ENCODE measurements at regions not wholly inside any gene's neighbourhood (a gene's known extent, or its start where the extent isn't known, plus 50 kb on each side); places are given as distances from the start of the nearest gene placed in this dataset.

DNA sequence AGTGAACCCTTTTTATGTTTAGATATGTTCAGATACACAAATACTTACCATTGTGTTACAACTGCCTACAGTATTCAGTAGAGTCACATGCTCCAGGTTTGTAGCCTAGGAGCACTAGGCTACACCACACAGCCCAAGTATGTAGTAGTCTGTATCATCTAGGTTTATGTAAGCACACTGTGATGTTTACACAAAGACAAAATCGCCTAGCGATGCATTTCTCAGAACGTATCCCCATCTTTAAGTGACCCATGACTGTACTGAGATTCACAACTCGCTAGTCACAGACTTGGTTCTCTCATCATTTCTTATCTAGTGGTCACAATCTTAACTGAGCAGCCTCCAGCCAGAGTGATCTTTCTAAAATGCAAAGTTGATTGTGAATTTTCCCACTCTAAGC, 119.2 kb downstream of the RASSF10 start (continued):
- TF ChIP-seq CTBP2 (IDR thresholded peaks at IDR 0.05; ENCODE audit: borderline replicate concordance, insufficient read depth, insufficient read length, low read length), result no peak
- TF ChIP-seq EP300 (IDR thresholded peaks at IDR 0.05; ENCODE audit: borderline replicate concordance in 1 of 2, low read depth in 2 of 2, low read length in 2 of 2), result no peak
- TF ChIP-seq SP1 (IDR thresholded peaks at IDR 0.05; ENCODE audit: low read depth, low read length), result no peak
- no peak for TF ChIP-seq FOSL1 (IDR thresholded peaks at IDR 0.05; ENCODE audit: insufficient read depth, low read depth, low read length)
